Stromal cell of bone marrow (primary cell): ENCODE measurements at regions not wholly inside any gene's neighbourhood (a gene's known extent, or its start where the extent isn't known, plus 50 kb on each side); places are given as distances from the start of the nearest gene placed in this dataset.
A peak's percentile ranks its signal among the peaks of the same experiment; 100 is the strongest.
"Not testable (repeated sequence)": the region's sequence is repeated elsewhere in the genome, so short reads cannot be mapped to it uniquely, and the experiment has no call there.

ENCODE experiments used
- DNase-seq: peaks from one replicate; pipeline ENCODE4 v3.0.0-alpha.2; 2012; ENCODE audit warnings: low read depth

GRCh38 chr11:13174090-13174489, 103.5 kb upstream of the BMAL1 start:
- DNase-seq: no peak

- no peak for DNase-seq
These were observed 94.3 kb upstream of the BMAL1 start for GRCh38 chr11:13183094-13183825.

- DNase-seq: no peak
These were observed 93.8 kb upstream of the BMAL1 start for GRCh38 chr11:13183826-13184196.

GRCh38 chr11:13184295-13184794, 93.2 kb upstream of the BMAL1 start:
- DNase-seq: no peak

GRCh38 chr11:13188179-13188578, 89.4 kb upstream of the BMAL1 start:
- DNase-seq: no peak

- DNase-seq: no peak
These were observed 87.8 kb upstream of the BMAL1 start for GRCh38 chr11:13189561-13190426.

GRCh38 chr11:13193613-13194012, 84.0 kb upstream of the BMAL1 start:
- no peak for DNase-seq

GRCh38 chr11:13197374-13197773, 80.2 kb upstream of the BMAL1 start:
- DNase-seq: not testable (repeated sequence)

- DNase-seq: no peak
These were observed 72.1 kb upstream of the BMAL1 start for GRCh38 chr11:13205486-13205885.

- no peak for DNase-seq
These were observed 71.4 kb upstream of the BMAL1 start for GRCh38 chr11:13206086-13206640.

GRCh38 chr11:13207270-13207664, 70.3 kb upstream of the BMAL1 start:
- no peak for DNase-seq

GRCh38 chr11:13207665-13208594, 69.7 kb upstream of the BMAL1 start:
- peak; percentile 70 for DNase-seq

- no peak for DNase-seq
These were observed 68.7 kb upstream of the BMAL1 start for GRCh38 chr11:13208921-13209320.

GRCh38 chr11:13209379-13209778, 68.2 kb upstream of the BMAL1 start:
- DNase-seq: no peak

GRCh38 chr11:13210424-13210823, 67.2 kb upstream of the BMAL1 start:
- DNase-seq: peak; percentile 55

GRCh38 chr11:13214276-13214675, 63.3 kb upstream of the BMAL1 start:
- DNase-seq: no peak

GRCh38 chr11:13215149-13215548, 62.4 kb upstream of the BMAL1 start:
- peak; percentile 83 for DNase-seq

- peak; percentile 96 for DNase-seq
These were observed 61.4 kb upstream of the BMAL1 start for GRCh38 chr11:13216019-13216710.

GRCh38 chr11:13216711-13217075, 60.9 kb upstream of the BMAL1 start:
- no peak for DNase-seq

- DNase-seq: not testable (repeated sequence)
These were observed 58.9 kb upstream of the BMAL1 start for GRCh38 chr11:13218685-13219084.

- no peak for DNase-seq
These were observed 57.4 kb upstream of the BMAL1 start for GRCh38 chr11:13220148-13220547.
